ENCODE measurements at regions not wholly inside any gene's neighbourhood (a gene's known extent, or its start where the extent isn't known, plus 50 kb on each side); places are given as distances from the start of the nearest gene placed in this dataset.

DNA sequence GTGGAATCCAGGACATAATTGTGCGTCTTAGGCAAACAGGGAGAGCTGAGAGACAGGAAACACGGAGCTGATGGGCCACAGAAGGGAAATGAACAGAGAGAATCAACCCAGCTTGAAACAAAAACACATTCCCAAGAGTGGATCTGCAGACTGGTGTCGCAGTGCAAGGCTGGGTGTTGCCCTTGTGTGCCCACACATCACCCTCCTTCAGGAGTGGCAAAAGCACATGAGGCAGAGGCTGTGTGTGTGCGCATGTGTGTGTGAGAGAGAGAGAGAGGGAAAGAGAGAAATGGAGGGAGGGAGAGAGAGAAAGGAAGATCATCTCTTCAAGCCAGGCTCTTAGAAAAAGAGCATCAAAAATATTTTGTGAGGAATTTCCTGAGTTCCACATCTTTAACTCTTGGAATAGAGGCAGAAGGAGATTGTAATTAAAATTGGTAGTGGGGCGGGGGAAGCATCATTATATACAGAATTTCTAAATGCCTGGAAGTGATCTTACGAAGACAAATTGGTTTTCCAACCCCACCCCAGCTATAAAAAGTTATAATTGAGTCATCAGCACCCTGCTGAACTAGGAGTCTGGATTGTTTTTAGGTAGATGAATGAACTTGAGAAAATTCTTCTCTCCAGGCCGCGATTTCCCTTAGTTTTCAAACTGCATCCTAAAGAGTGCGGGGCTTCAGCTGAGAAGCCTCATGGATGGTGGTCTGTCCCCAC is 480.7 kb downstream of the NPHP4 start:
- DNase-seq (ENCODE audit: low spot score in 2 of 2) (no peak), ATAC-seq (replicated peaks; ENCODE audit: extremely low read depth, poor library complexity, severe bottlenecking) (no peak)
- Mint-ChIP-seq H3K27me3 (peaks cover 61% of the 10 kb centered on the region), H3K36me3 (ENCODE audit: insufficient read depth) (no peaks in the 10 kb centered on the region), H3K4me3 (no peak overlapping the region), H3K27ac (ENCODE audit: low read depth) (no peak overlapping the region), H3K4me1 (no peaks in the 10 kb centered on the region), H3K9me3 (no peaks in the 10 kb centered on the region)

DNA sequence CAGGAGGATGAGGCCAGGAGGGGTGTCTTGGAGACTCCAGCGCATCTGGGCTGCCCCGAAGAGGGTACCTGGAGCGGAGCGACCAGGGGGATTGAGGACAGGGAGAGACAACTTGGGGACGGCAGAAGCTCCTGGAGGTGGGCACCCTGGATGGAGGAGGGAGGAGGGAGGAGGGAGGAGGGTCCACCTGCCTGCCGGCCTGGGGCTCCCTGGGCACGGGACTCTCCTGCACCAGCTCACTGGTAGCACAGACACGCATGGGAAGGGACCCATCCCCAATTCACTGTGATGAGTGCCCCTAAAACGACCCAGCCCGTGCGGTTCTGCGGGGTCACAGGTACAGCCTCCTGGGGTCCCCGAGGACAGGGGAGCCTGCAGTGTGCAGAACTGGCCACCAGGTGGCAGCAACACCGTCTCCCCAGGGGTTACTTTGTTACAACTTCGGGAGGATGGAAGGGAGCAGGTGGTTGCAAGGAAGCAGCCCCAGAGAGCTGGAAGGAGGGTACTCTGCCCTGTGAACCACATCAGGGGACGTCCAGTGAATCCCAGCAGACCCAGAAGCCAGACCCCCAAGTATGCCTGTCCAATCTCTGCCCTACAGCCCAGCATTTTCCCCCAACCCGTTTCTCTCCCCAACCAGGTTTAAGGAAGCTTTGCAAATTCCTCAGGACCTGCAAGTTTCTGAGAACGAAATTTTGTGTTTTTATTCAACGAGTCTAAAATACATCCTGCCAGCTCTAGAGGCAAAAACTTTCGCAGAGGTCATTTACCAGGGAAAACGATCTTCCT is 482.4 kb downstream of the NPHP4 start:
- Mint-ChIP-seq H3K27me3 (peaks cover 46% of the 10 kb centered on the region), H3K27ac (ENCODE audit: low read depth) (no peak overlapping the region), H3K36me3 (ENCODE audit: insufficient read depth) (no peaks in the 10 kb centered on the region), H3K4me1 (no peaks in the 10 kb centered on the region), H3K9me3 (no peaks in the 10 kb centered on the region), H3K4me3 (no peak overlapping the region)
- no peak for ATAC-seq (replicated peaks; ENCODE audit: extremely low read depth, poor library complexity, severe bottlenecking)
- DNase-seq (ENCODE audit: low spot score in 2 of 2), result peak; percentile 54 to 73

DNA sequence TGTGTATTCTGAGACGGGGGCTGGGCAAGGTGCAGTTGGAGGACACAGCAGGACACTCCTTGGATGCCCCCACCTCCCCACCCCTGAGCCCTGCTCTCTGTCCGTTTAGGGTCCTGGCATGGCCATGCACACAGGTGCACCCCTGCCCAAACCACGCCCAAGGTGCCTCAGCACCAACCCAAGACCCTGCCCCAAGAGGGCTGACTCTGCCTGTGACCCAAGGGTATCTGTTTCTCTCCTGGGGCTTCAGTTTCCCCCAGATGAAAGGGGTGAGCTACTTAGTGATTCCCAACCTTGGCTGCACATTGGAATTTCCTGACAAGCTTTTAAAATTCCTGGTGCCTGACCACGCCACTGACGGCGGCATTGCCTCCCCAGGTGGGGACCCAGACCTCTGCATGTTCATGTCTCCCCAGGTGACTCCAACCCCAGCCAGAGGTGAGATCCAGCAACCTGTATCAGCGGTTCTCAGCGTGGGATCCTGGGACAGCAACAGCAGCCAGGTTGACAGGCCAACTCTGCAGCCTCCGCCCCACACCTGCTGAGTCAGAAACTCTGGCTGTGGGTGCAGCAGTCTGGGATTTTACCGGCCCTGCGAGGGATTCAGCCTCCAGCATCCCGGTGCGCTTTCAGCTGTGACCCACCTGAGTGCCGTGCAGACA is 483.4 kb downstream of the NPHP4 start:
- Mint-ChIP-seq H3K27ac (ENCODE audit: low read depth) (no peak overlapping the region), H3K27me3 (peaks cover 52% of the 10 kb centered on the region), H3K4me1 (no peaks in the 10 kb centered on the region), H3K36me3 (ENCODE audit: insufficient read depth) (no peaks in the 10 kb centered on the region), H3K9me3 (no peaks in the 10 kb centered on the region), H3K4me3 (no peak overlapping the region)
- ATAC-seq (replicated peaks; ENCODE audit: extremely low read depth, poor library complexity, severe bottlenecking), result no peak
- no peak for DNase-seq (ENCODE audit: low spot score in 2 of 2)

DNA sequence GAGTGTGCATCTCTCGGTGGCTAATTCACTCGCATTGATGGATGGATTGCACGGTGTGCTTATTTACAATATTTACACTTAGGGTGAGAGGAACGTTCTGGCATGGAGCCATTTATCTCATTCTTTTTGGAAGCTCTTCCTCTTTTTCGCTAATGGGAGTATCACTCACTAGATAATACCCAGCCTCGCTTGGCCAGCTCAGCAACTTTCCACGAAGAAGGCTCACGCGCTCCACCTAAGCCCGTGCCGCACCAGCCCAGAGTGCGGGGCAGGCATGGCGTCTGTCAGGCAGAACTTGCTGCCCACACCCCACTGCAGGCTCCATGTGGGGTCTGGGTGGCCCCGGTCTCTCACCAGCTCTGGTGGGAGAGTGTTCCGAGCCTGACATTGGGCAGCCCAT is 484.9 kb downstream of the NPHP4 start:
- Mint-ChIP-seq H3K9me3 (no peaks in the 10 kb centered on the region), H3K4me1 (no peaks in the 10 kb centered on the region), H3K36me3 (ENCODE audit: insufficient read depth) (no peaks in the 10 kb centered on the region), H3K27ac (ENCODE audit: low read depth) (no peak overlapping the region), H3K27me3 (peaks cover 62% of the 10 kb centered on the region), H3K4me3 (no peak overlapping the region)
- ATAC-seq (replicated peaks; ENCODE audit: extremely low read depth, poor library complexity, severe bottlenecking) (no peak), DNase-seq (ENCODE audit: low spot score in 2 of 2) (no peak)

DNA sequence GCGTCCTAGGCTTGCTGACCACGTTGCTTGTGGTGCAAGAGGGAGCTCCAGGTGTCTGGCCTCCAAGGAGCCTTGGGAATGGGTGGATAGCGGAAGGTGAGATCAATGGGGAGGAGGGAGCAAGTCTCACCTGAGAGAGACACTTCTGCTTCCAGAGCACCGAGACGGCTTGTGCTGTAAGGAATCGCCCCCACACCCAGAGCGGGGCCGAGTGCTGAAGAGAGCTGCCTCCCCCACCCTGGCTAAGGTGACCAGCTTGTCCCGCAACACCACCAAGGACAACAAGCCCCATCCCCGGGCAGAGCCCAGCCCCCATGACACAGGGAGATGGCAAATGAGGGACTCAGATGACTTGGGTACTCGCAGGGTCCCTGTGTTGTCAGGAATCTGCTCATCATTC is 485.6 kb downstream of the NPHP4 start:
- Mint-ChIP-seq H3K9me3 (no peaks in the 10 kb centered on the region), H3K4me3 (no peak overlapping the region), H3K4me1 (no peaks in the 10 kb centered on the region), H3K36me3 (ENCODE audit: insufficient read depth) (no peaks in the 10 kb centered on the region), H3K27ac (ENCODE audit: low read depth) (no peak overlapping the region), H3K27me3 (peaks cover 62% of the 10 kb centered on the region)
- no peak for ATAC-seq (replicated peaks; ENCODE audit: extremely low read depth, poor library complexity, severe bottlenecking)
- no peak for DNase-seq (ENCODE audit: low spot score in 2 of 2)

DNA sequence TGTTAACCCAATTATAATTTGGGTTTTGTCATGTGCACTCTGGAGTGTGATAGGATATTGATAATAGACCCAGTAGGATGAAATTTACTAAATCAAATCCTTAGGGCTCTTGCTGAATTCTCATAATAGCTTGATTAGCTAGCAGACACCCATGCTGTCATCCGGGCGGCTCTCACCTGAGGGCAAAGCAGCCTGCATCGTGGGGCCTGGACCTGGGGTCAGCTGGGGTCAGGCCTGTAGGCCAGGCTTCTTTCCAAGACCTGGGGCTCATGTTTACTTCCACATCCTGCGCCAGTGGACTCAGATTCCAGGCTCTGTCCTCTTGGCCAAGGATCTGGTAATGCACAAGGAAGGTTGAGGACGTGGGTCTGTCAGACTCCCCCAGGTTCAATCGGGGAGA is 486.3 kb downstream of the NPHP4 start:
- DNase-seq (ENCODE audit: low spot score in 2 of 2) (no peak), ATAC-seq (replicated peaks; ENCODE audit: extremely low read depth, poor library complexity, severe bottlenecking) (no peak)
- H3K9me3 Mint-ChIP-seq, result no peaks in the 10 kb centered on the region
- no peaks in the 10 kb centered on the region for H3K36me3 Mint-ChIP-seq (ENCODE audit: insufficient read depth)
- H3K27me3 Mint-ChIP-seq, result peaks cover 55% of the 10 kb centered on the region
- H3K27ac Mint-ChIP-seq (ENCODE audit: low read depth), result no peak overlapping the region
- no peak overlapping the region for H3K4me3 Mint-ChIP-seq
- no peaks in the 10 kb centered on the region for H3K4me1 Mint-ChIP-seq

DNA sequence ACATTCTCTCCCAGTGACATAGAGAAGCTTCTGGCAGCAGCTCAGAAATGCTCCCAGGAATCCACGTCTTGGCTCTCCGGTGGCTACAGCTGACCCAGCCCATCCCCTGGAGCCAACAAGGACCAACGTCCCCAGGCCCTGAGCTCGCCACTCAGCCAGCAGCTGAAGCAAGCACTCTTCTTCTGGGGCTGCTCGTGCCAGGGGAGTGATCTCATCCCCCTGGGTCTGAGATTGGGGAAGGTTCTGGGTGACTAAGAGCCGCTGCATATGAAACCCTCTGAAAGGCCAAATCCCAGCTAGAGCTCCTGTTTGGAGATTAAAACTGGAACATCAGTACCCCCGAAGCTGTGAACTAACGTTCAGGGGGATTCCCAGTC is 487.9 kb downstream of the NPHP4 start:
- DNase-seq (ENCODE audit: low spot score in 2 of 2) (no peak), ATAC-seq (replicated peaks; ENCODE audit: extremely low read depth, poor library complexity, severe bottlenecking) (no peak)
- H3K4me3 Mint-ChIP-seq, result no peak overlapping the region
- H3K27ac Mint-ChIP-seq (ENCODE audit: low read depth), result no peak overlapping the region
- no peaks in the 10 kb centered on the region for H3K36me3 Mint-ChIP-seq (ENCODE audit: insufficient read depth)
- H3K9me3 Mint-ChIP-seq, result no peaks in the 10 kb centered on the region
- H3K4me1 Mint-ChIP-seq, result no peaks in the 10 kb centered on the region
- H3K27me3 Mint-ChIP-seq, result peaks cover 42% of the 10 kb centered on the region

DNA sequence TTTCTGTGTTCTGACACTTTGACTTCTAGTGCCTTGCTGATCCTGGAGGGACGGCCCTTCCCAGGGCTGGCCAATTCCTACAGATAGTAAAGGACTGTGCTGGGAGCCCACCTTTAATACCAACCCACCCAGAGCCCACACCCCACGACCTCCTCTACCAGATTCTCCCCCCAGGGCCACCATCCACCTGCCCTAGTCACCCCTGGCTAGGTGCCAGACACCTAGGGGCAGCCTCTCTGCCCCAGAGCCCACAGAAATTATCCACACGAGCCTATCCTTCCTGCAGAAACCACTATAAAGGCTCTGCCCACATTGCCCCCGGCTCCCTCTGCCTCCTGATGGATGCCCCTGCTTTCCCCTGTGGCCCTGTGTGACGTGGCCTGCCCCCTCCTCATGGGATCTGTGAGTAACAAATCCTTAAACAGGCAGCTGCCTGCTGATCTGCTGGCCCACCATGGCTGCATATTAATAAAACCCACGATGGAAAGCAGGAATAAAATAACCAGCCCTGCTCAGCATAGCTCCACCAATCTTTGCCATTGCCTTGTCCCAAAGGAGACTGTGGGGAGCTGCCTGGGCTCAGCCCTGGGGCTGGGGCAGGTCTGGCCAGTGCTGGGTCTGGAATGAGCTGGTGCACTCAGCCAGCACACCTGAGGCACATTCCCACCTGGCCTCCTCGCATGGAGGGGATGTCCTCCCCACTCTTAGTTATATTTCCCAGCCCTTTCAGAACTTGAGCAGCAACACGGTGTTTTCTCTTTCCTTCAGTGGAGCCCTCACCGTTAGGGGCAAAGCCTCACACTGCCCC is 488.5 kb downstream of the NPHP4 start:
- Mint-ChIP-seq H3K36me3 (ENCODE audit: insufficient read depth) (no peaks in the 10 kb centered on the region), H3K4me3 (no peak overlapping the region), H3K4me1 (no peaks in the 10 kb centered on the region), H3K27ac (ENCODE audit: low read depth) (no peak overlapping the region), H3K27me3 (peaks cover 39% of the 10 kb centered on the region), H3K9me3 (no peaks in the 10 kb centered on the region)
- no peak for ATAC-seq (replicated peaks; ENCODE audit: extremely low read depth, poor library complexity, severe bottlenecking)
- DNase-seq (ENCODE audit: low spot score in 2 of 2), result no peak

DNA sequence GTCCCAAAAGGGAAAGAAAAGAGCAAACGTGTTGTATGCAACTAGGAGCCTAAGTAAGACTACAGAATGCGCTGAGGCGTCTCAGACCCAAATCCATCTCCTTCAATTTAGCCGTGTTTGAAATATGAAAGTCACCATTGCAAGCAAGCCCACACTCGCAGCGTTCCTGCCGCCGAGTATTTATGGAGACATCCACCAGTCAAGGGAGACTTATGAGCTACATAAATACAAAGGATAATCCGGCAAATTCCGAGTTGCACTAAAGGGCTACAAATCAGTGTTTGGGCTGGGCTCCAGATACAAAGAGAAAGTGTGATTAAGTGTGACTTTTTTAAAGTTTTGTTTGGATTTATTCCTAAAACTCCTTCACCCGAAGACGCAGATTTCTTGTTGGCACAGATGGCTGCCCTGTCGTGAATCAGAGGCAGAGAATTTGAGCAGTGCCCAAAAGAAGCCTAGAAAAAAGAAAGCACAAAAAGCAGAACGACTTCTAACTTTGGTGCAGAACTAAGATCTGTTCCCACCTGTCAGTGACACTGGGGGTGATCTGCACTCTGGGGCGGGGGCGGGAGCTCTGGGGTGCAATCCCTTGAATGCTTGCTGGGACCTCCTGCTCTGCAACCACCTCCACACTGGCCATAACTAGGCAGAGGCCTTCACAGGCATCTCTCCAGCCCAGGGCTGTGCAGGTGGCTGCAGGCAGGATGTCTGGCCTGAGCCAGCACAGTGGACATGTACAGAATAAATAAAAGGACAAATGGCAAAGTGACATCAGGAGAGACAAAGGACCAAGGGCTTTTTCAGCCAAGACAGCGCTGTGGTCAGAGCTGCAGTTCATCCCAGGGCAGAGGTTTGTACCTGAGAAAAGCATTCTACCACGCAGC is 489.7 kb downstream of the NPHP4 start:
- Mint-ChIP-seq H3K36me3 (ENCODE audit: insufficient read depth) (no peaks in the 10 kb centered on the region), H3K27ac (ENCODE audit: low read depth) (no peak overlapping the region), H3K9me3 (no peaks in the 10 kb centered on the region), H3K27me3 (peaks cover 44% of the 10 kb centered on the region), H3K4me1 (no peaks in the 10 kb centered on the region), H3K4me3 (no peak overlapping the region)
- DNase-seq (ENCODE audit: low spot score in 2 of 2) (no peak), ATAC-seq (replicated peaks; ENCODE audit: extremely low read depth, poor library complexity, severe bottlenecking) (no peak)

DNA sequence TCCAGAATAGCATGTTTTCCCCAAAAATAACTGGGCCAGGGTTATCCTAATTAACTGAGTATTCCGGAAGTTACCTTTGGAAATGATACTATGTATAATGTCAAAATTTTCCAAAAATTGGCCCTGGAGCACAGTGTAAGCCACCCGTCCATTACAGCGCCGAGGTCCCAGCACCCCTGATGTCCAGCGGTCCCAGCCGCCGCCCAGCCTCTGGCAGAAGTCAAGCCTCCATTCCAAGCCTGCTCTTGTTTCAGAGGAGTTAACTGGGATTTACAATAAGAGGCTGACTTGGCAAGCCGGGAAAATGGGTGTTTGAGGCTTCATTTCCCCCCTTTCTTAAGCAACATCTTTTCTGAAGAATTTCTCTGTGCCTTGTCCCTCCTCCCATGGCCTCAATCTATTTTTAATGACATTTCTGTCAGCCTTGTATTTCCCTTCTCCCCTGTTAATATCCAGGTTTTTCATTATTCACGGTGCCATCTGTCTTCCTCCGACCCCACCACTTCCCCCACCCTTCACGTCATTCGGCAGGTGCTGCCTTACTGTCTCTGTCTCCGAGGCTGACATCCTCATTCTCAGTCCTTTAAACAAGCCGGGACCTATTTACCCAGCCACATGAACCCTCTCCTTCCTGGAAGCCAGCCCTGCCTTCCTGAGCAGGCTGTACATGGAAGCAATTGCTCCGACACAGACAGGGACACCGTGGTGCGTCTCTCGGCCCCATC is 490.9 kb downstream of the NPHP4 start:
- no peak overlapping the region for H3K27ac Mint-ChIP-seq (ENCODE audit: low read depth)
- ATAC-seq (replicated peaks; ENCODE audit: extremely low read depth, poor library complexity, severe bottlenecking) (no peak), DNase-seq (ENCODE audit: low spot score in 2 of 2) (no peak)
- peaks cover 45% of the 10 kb centered on the region for H3K27me3 Mint-ChIP-seq
- H3K9me3 Mint-ChIP-seq, result no peaks in the 10 kb centered on the region
- H3K4me1 Mint-ChIP-seq, result no peaks in the 10 kb centered on the region
- no peak overlapping the region for H3K4me3 Mint-ChIP-seq
- H3K36me3 Mint-ChIP-seq (ENCODE audit: insufficient read depth), result no peaks in the 10 kb centered on the region

DNA sequence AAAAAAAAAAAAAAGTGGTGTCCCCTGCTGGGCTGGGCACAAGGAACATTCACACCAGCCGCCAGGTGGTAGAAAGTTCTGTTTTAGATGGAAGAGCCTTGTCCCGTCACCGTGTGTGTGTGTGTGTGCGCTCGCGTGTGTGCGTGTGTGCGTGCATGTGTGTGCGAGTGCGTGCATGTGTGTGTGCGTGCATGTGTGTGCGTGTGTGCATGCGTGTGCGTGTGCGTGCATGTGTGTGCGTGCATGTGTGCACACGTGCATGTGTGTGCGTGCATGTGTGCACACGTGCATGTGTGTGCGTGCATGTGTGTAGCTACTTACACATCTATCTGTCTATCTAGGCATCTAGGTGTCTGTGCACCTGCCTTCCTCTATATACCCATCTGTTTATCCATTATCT is 491.7 kb downstream of the NPHP4 start:
- DNase-seq (ENCODE audit: low spot score in 2 of 2) (no peak), ATAC-seq (replicated peaks; ENCODE audit: extremely low read depth, poor library complexity, severe bottlenecking) (no peak)
- H3K36me3 Mint-ChIP-seq (ENCODE audit: insufficient read depth), result no peaks in the 10 kb centered on the region
- H3K27ac Mint-ChIP-seq (ENCODE audit: low read depth), result no peak overlapping the region
- peaks cover 51% of the 10 kb centered on the region for H3K27me3 Mint-ChIP-seq
- no peaks in the 10 kb centered on the region for H3K4me1 Mint-ChIP-seq
- no peak overlapping the region for H3K4me3 Mint-ChIP-seq
- no peaks in the 10 kb centered on the region for H3K9me3 Mint-ChIP-seq
